GM19023 (cell line): ENCODE measurements at regions not wholly inside any gene's neighbourhood (a gene's known extent, or its start where the extent isn't known, plus 50 kb on each side); places are given as distances from the start of the nearest gene placed in this dataset.

Experiments used
- ATAC-seq: cut with Tn5 transposase; IDR thresholded peaks from one replicate; pipeline ENCODE4 v1.9.1; 2021; ENCODE audit warnings: mild to moderate bottlenecking, moderate library complexity; ENCODE audit not compliant: unreplicated experiment

DNA sequence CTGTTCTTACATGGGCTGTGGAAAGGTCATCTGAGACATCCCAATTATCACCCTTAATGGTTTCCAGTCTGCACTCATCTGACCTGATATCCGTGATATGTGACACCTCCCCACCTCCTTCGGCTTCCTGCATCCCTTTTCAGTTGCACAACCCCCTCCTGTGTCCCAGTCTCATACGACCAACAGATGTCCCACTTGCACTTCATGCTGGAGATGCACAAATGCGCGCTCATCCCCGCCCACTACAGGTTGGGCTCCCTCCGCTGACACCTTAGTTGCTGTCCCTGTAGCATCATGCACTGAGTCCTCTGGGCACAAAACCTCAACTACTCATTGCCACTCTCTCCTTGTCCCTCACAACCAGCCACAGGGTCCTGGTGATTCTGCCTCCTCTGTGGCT is 94.4 kb downstream of the MIS18A start:
- ATAC-seq = no peak

DNA sequence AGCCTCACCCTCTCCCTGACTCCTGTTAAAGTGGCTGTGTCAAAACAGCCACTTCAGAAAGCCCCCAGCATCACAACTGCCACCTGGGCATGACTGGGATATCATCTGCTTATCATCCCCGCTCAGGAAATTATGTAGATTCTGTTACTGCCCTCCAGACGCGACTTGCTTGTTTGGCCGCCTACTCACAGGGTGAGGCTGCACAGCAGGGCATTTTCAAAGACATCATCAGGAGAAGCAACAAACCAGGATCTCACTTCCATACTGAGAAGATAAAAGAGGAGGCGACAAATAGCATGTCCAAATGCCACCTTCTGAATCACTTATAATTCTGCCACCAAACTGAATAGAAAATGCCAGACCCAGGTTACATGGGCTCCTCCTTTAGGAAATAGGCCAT is 94.8 kb downstream of the MIS18A start:
- ATAC-seq = no peak

DNA sequence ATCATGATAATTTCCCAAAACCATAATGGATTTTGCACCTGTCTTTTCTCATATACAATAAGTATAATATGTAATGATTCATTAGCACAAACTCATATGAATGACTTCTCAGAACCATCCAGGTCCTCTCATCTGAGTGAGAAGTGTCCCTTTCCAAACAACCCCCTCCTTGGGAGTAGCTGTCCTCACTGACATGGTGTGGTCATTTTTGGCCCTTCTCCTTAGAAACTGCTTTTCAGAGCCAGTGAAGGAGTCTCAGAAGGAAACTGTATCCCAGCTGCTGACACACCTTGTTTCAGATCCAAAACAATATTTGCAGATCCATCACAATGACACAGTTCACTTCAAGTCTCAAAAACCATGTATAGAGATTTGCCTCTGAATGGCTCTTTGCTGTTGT is 95.5 kb downstream of the MIS18A start:
- ATAC-seq = no peak

DNA sequence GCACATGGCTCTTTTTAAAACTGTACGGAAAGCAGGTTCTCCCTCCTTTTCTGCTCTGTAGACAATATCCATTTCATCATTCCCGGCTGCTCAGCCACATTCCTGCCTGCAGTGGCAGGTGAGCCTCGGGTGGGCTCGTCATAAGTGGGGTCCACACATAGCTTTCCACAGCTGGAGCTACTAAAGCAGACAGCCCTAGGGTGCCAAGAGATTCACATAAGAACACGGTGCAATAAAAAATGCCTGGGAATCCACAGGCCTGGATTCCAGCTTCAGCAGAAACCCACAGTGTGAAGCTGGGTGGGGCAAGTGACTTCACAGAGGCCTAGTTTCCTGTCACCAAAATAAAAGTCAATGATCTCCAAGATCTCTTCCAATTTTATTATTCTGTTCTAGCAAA is 96.4 kb downstream of the MIS18A start:
- no peak for ATAC-seq

DNA sequence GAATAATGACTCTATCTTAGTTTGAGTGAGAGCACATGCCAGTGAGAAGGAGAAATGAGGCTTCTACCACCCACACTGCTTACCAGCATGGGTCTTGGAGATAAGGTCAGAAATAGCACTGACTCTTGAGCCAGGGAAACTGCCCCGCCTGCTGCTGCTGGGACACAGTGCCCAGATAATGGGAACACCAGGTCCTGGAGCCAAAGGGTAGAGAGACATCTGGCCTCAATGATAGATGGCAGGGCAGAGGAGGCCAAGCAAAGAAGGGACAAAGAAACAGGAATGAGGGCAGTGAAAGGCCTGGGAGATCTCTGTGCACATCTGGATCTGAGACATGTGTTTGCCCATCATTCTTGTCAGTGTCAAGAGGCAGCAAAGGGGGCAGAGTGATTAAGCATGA is 97.4 kb downstream of the MIS18A start:
- no peak for ATAC-seq

DNA sequence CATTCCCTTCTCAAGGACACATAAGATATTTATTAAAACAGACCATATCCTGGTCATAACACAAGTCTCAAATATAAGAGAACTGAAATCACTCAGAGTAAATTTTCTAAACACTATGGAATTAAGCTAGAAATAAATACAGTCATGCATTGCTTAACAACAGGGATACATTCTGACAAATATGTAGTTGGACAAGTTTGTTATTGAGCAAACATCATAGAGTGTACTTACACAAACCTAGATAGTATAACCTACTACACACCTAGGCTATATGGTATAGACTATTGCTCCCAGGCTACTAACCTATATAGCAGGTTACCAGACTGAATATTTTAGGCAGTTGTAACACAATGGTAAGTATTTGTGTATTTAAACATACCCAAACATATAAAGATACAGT is 104.0 kb downstream of the MIS18A start:
- no peak for ATAC-seq

DNA sequence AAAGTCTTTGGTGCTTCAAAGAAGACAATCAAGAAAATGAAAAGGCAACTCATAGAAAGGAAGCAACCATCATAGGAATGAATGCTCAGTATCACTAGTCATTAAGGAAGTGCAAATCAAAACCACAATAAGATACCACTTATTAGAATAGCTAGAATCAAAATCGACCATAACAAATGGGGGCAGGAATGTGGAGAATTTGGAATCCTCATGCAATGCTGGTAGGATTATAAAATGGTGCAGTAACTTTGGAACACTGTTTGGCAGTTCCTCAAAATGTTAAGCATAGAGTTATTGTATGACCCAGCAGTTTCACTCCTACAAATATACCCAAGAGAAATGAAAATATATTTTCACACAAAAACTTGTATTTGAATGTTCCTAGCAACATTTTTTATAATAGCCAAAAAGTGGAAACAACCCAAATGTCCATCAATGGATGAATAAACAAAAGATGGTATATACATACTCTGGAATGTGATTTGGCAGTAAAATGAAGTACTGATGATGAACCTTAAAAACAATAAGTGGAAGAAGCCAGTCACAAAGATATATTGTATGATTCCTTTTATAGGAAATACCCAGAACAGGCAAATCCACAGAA is 105.6 kb downstream of the MIS18A start:
- no peak for ATAC-seq

DNA sequence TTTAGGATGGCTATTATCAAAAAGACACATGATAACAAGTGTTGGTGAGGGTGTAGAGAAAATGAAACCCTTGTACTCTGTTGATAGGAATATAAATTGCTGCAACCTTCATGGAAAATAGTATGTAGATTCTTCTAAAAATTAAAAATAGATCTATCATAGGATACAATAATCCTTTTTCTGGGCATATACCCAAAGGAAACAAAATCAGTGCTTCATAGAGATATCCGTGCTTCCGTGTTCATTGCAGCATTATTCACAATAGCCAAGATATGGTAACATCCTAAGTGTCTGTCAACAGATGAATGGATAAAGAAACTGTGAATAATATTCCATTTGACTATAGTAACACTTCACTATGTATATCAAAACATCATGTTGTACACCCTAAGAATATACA is 106.7 kb downstream of the MIS18A start:
- no peak for ATAC-seq

DNA sequence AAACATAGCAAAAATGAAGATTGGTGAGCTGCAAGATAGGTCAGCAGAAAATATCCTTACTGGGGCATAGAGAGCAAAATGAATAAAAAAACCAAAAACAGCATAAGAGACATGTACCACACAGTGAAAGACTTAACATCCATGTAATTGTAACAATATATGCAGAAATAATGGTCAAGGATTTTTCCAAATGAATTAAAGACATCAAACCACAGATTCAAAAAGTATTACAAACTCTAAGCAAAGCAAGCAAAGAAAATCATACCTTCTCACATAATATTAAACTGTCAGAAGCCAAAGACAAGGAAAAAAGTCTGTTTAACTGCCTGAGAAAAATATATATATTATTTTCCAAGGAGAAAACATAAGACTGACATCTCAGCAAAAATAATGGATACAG is 111.3 kb downstream of the MIS18A start:
- ATAC-seq = no peak

DNA sequence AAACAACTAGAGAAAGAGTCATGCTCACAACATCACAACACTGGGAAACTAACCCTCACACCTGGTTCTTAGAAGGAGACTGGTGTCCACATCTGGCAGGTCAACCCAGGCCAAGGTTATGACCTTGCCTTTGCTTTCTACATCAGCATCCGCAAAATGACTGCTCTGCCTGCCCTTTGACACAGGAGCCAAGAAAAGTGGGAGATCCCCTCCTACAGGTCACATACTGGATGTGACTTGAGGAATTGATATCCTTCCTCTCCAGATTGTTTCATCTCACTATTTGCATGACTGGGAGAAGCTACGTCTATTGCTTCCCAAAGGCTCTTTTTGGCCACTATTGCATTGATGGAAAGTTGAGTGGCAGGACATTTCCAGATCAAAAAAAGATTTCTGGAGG is 115.5 kb downstream of the MIS18A start:
- ATAC-seq = no peak

DNA sequence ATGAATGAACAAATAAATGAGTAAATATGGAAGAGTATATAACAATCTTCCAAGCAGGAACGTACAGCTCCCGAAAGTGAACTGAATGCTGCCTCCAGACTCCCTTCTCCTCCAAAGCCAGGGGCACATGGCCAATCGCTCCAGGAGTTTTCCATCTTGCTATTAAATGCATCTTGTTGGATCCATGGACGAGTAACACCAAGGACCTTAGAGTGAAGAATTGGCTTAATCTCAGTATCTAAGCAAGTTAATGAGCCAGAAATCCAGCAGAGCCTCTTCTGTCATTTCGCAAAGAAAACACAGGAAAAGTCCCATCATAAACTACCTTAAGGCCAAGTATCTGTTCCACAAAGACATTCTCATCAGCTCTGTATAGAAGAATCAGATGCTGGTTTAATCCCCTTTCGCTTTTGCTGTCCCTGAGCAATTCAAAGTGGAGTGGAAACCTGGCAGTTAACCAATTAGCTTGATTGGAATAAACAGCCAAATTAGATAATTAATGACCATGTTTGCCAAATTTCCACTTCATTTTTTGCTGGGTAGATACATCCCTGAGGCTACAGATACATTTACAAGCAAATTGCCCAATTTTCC is 116.0 kb downstream of the MIS18A start:
- no peak for ATAC-seq

DNA sequence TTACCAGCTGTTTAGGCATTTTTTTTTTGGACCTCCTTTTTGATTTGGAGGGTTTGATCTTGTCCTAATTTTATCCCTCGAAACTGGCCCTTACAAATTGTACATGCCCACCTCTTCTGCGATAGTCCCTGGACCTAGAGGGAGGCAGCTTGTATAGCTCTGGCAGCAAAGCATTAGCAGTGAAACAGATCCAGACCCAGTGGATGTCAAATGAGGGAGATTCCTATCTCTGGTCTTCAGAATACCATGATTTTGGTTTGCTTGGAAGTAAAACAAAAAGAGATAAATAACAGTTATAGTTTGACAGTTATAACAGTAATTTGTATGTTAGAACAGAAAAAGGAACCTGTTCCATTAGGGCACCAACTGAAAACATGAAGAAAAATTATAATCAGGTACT is 123.6 kb downstream of the MIS18A start:
- no peak for ATAC-seq

DNA sequence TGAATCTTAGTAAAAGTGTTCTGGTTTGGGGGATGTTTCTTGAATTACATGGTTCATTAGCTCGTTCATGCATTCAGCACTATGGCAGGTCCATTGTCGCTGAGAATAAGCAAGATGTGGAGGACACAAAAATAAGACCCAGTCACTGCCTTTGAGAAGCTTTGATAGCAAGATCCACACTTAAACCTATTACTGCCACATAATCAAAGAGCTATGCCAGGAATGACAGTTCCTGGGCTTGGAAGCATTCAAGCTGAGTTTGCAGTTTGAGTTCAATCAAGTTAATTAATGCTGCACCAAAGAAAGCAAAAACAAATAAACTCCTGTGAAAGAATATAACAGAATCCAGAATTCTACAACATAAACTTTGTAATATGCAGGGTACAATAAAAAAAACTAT is 131.8 kb downstream of the MIS18A start:
- ATAC-seq = no peak

DNA sequence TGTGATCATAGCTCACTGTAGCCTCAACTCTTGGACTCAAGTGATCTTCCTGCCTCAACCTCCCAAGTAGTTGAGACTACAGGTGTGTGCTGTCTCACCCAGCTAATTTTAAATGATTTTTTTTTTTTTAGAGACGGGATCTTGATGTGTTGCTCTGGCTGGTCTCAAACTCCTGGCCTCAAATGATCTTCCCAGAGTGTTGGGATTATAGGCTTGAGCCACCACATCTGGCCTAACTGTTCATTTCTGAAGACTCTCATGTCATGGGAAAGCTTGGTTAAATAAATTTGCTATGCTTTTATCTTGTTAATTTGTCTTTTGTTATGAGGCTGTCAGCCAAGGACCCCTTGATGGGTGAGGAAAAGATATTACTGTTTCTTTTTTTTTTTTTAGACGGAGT is 134.0 kb downstream of the MIS18A start:
- ATAC-seq = no peak

DNA sequence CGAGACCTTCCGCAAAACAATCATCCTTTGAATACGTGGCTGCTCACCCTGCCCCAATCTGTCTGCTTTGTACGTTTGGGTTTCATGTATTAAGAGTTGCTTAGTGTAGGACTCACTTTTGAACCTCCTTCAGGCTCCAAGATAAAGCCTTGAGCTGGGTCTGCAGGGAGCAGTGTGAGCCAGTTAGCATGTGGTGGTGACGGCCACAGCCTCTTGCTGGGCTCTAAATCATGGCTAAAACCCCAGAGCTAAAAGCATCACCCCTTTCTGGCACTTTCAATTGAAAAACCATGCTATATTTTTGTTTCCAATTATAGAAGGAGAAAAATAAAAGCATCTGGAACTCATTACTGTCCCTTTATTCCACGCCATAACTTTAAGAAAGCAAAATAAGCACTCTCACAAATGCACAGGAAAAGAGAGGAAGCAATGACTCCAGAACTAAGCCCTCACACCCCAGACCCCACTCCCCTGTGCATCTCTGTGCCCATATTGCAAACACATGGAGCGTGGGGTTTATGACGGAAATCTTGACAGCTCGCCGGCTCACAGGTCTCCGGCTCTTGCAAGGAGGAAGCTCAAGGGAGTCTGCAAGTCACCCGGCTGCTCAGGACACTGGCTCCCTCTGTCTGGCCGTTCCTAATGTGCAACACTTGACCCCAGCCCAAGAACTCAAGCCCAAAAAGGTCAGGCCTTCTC is 135.5 kb downstream of the MIS18A start:
- ATAC-seq = no peak

DNA sequence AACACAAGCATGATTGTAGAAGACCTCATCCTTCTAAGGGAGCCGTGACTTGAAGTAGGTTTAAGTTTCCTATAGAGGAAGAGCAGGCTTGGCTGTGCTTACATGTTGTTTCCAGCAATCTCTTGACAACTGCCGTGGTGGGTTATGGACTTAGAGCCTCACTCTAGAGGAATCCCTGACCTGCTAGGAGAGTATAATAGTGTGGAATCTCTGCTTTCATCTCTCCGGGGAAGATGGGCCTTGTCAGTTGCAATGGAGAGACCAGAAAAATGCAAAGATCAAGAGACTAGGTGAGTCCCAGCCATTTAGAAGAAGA is 137.6 kb downstream of the MIS18A start:
- ATAC-seq = no peak

DNA sequence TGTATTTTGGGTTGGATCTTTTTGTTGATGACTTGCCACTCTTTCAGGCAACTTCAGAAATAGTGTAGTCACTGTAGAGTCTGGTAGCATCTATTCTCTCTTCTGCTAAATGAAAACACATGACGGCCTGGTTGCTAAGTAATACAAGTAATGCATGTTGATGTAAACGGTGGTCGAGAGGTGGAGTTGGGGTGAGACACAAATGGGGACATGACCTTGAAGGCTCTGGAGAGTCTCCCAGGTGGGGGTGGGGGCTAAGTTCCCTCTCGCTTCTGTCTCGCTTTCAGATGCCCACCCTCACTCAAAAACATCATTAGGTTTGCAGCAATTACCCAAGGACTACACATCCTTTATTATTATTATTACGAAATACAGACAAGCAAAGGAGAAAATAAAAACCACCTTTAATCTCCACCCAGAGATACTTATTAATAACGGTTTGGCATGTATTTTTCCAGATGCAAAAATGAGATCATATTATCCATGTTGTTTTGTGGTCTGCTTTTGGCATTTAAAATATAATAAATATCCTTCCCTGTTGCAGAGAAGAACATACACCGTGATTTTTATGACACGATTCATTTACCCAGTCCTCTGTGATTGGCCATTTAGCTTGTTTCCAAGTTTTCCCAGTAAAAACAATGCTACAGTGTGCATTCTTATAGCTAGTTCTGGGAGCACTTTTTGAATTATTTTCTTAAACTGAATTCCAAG is 138.1 kb downstream of the MIS18A start:
- ATAC-seq = no peak

DNA sequence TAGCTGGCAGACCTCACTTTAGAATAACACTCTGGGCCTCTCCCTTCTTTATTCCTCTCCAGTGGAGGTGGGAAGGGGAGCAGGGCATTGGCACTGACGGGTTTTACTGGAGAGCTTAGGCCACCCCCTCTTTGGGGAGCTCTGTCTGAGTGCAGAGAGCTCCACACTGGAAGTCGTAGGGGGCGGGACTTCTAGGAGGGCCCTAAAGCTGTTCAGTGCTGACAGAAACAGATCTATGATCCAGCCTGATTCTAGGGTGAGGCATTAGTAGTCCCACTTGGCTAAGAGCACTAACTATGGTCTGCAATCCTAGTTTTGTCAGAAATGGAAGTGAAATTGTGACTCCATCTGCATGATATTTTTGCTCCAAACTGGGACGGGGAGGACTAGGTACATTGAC is 138.7 kb downstream of the MIS18A start:
- ATAC-seq = no peak

DNA sequence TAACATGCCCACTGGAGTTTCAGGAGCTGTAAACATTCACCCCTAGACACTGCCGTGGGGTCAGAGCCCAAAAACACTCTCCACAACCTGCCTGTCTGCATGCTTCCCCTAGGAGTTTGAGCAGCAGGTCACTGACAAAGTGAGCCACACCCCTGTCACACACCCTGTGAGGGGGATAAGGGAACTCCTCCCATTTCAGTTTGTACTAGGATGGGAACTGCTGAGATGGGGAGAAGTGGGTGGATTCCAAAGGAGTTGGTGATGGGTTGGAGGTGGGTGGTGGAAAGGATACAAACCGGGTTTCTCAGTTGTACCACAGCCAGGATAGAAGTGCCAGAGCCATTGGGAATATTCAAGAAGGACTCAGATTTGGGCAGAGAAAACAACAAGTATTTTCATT is 140.2 kb downstream of the MIS18A start:
- no peak for ATAC-seq

DNA sequence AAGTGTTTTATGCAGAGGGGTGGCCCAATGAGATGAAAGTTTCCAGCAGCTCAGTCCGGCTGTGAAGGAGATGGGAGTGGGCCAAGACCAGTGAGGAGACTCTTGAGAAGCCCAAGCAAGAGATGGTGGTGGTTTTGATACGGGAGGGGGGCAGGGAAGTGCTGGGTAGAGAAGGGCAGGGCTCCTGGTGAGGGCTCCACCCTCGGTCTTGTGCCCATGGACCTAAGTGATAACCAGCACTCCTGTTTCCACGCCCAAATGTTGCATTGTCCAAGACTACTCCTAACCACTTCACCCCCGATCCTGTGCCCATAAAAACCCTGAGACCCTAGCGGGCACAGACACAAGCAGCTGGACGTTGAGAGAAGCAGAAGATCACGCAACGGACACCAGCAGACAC is 140.9 kb downstream of the MIS18A start:
- ATAC-seq = no peak

DNA sequence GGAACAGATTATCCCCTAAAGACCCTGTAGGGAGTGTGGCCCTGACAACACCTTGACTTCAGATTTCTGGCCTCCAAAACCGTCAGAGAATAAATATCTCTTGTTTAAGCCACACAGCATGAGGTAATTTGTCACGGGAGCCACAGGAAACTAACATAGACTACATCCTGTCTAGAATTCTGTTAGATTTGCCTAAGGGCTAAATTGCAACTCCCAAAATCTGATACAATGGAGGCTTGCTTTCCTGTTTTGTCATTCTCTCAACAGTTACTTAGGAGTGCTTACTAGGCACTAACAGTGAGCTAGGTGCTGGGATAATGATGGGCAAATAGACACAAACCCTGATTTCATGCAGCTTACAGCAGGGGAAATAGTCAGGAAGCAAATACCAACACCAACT is 141.6 kb downstream of the MIS18A start:
- ATAC-seq = no peak

DNA sequence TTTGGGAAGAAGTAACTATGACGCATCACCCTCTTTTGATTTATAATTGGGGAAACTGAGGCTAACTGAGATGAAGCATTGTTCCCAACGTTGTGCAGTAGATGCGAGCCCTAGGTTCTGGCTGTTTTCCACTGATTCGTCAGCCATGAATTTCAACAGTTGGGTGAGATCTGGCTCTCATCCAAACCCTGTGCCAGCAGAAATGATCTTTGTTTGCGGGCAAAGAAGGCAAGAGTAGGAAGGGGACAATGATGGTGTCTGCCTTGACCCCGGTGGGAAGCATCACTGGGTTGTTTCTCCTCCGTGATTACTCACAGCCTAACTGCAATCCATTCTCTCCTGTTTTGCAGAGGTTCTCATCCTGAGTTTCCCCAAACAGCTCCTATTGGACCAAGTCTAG is 142.3 kb downstream of the MIS18A start:
- ATAC-seq = no peak
